Mucosa of gallbladder (tissue), 1 donor: ENCODE measurements at regions not wholly inside any gene's neighbourhood (a gene's known extent, or its start where the extent isn't known, plus 50 kb on each side); places are given as distances from the start of the nearest gene placed in this dataset.
A peak's percentile ranks its signal among the peaks of the same experiment; 100 is the strongest.
"Not testable (repeated sequence)": the region's sequence is repeated elsewhere in the genome, so short reads cannot be mapped to it uniquely, and the experiment has no call there.

Experiments used
- DNase-seq: peaks from one replicate; pipeline ENCODE4 v3.0.0-alpha.2; 2020; ENCODE audit warnings: low spot score
- donor health status: DM: no; HTN: no; CAD: no.

GRCh38 chr3:127418560-127419147, 130.8 kb upstream of the PRR20G start:
- peak; percentile 0 for DNase-seq

DNA sequence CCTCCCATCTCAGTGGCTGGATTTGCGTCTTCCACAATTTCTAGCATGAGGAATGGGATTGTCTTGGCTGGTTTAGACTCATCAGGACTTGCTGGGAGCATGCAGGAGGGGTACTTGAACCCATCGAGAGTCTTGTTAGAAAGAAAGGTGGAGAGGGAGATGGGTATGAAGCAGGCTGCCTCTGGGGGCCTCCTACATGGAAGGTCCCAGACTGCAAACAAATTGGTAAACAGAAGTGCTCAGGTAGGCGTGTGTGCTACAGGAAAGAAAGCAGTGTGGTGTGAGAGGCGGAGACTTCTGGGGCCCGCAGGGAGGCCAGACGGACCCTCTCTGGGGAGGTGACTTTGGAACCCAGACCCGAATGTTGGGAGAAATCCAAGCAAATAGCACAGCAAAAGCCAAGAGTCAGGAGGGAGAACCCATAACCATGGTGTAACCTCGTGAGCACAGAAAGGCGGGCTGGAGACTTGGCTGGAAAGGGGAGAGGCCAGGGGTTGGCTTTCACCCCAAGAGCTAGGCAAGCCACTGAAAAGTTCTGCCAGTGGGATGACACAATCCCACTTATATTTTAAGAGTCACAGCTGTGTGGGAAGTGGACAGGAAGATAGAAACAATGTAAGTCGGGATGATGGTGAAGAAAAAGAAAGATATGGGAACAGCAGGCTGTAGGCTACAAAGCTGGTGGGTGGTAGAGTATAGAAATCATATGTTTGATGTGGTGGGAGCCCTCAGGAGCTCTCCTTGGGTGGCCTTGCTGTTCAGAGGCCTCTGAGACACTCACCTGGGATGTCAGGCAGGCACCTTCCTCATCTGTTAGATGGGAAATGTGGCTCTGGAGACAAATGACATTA, 130.1 kb upstream of the PRR20G start:
- no peak for DNase-seq

DNA sequence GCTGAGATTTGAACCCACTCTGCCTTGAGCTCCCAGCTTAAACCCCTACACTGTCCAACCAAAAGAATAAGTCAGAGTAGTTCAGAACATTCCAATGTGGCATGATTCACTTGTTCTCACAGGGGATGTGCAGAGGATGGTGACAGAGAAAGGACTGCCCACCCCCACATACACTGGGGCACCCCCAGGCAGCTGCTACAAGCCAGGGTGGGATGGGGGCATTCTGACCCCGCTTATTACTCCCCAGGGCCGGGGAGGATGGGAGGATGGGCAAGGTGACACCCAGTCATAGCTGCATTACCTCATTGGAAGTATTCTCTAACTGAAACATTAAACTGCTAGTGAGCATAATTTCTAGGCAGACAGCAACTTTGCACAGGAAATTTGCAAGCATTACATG, 126.0 kb upstream of the PRR20G start:
- no peak for DNase-seq

DNA sequence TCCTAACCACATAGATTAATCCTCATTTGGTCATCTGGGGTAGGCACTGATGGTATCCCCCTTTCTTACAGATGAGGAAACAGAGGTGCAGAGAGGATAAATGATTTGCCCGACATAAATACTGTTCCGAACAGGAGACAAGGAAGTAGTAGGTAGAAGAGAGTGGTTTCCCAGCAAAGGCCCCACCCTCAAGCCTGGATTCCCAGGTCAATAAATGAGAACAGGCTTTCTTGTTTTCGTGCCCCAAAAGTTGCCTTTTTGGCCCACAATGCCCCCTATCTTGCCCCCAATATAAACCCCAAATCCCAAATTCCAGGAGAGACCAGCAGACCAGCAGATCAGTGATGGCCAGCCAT, 125.5 kb upstream of the PRR20G start:
- DNase-seq = no peak

- no peak for DNase-seq
Observed at GRCh38 chr3:127412578-127413317, 124.9 kb upstream of the PRR20G start.

DNA sequence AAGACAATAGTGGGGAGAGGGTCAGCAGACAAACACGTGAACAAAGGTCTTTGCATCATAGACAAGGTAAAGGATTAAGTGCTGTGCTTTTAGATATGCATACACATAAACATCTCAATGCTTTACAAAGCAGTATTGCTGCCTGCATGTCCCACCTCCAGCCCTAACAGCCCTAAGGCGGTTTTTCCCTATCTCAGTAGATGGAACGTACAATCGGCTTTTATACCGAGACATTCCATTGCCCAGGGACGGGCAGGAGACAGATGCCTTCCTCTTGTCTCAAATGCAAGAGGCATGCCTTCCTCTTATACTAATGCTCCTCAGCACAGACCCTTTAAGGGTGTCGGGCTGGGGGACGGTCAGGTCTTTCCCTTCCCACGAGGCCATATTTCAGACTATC, 124.0 kb upstream of the PRR20G start:
- DNase-seq = not testable (repeated sequence)

DNA sequence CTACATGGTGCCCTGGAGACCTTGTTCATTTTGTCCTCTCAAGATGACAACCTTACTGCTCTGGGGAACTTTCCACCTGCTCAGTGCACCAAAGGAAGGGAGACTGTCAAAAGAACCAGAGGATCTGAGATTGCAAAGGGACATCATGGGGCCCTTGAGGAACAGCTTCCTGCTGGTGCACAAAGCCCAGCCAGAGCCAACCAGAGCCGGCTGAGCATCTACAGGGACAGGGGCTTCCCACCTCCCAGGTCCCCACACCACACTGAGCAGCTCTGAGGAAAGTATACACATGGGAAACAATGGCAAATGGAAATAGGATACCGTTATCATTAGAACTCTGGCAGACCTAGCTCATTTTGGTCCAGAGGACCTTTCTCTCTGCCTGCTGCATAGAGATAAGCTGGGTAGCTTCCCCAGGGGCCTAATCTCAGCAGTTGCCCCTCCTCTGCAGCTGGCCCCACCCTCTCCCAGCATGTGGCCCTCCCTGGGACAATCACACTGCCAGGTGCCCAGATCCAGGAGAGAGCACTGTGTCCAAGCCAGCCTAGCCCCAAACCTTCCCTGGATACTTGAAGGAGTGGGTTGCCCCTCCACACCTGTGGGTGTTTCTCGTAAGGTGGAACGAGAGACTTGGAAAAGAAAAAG, 123.4 kb upstream of the PRR20G start:
- no peak for DNase-seq

GRCh38 chr3:127410678-127411077, 122.8 kb upstream of the PRR20G start:
- no peak for DNase-seq

GRCh38 chr3:127410137-127410488, 122.3 kb upstream of the PRR20G start:
- DNase-seq = no peak

- DNase-seq = no peak
Observed at GRCh38 chr3:127409421-127410136, 121.7 kb upstream of the PRR20G start.

DNA sequence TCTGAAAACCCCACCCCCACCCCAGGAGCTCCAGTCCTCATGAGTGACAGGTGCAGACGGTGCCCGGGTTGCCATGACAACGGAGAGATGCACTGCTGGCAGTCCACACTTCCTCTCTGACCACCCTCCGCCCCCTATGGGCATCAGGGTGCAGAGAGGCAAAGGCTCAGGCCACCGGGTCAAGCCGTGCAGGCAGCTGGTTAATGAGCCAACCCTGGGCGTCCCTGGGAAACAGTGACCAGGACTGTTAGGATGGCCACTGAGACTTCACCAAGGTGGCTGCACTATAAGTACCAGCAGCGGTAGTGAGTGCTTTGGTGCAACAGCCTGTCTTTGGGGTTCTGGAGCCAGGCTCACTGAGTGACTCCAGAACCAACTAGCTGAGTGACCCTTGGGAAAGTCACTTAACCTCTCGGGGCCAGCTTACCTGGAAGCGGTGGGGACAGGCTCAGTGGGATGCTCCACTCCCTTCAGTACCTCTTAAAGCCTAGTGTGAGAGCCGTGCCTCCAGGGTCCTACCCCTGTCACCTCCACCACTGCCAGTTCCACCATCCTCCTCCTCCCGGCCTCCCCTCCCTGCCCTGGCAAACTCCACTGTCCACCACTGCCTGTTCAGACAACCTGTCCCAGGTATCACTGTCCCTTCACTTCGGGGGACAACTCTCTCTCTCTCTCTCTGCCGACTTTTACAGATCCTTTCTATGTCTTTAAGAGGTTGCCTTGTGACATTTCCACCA, 121.0 kb upstream of the PRR20G start:
- DNase-seq = no peak

DNA sequence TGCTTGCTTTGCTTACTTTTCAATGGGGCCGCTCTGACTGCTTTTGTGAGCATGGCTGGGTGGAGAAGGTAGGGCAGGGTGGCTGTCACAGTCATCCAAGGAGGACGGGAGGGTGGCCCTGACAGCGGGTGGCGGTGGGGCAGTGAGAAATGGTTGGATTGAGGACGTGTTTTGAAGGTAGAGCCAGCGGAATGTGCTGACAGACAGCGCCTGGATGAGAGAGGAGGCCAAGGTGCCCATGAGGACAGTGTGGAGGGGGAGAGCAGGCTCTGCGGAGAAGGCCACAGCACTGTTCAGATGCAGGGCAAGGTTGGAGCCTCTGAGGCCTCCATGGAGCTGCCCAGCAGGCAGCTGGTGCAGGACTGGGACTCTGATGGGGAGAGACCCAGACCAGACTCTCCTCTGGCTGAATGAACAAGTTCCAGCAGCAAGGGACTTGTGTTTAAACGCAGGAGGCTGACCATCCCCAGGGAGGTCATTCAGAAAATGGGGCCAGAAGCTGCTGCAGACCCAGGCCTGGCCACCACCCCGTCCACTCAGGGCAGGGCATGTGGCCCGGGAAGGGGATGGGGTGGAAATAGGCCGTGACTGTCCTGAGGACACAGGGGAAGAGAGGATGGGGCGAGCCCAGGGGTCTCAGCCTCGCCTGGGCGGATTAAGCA, 120.3 kb upstream of the PRR20G start:
- no peak for DNase-seq

GRCh38 chr3:127407026-127407939, 119.4 kb upstream of the PRR20G start:
- no peak for DNase-seq

- no peak for DNase-seq
Observed at GRCh38 chr3:127406309-127407025, 118.6 kb upstream of the PRR20G start.

DNA sequence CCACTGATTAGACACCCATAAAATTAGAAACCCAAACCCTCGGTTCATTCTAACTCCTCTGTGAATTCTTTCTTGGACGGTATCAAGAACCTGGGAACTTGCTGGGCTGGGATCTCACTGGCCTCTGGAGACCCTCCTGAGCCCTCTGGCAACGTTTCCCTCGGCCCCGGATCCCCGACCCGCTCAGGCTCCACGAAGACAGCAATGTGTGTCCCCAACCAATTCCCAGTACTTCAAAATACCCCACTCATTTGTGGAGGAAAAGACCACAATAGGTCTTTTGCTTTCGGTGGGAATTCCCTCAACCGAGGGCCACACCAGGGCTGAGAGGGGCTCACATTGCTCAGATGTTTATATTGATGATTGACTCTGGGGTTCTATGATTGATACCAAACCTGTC, 117.9 kb upstream of the PRR20G start:
- DNase-seq = no peak

- no peak for DNase-seq
Observed at GRCh38 chr3:127405010-127405598, 117.3 kb upstream of the PRR20G start.

DNA sequence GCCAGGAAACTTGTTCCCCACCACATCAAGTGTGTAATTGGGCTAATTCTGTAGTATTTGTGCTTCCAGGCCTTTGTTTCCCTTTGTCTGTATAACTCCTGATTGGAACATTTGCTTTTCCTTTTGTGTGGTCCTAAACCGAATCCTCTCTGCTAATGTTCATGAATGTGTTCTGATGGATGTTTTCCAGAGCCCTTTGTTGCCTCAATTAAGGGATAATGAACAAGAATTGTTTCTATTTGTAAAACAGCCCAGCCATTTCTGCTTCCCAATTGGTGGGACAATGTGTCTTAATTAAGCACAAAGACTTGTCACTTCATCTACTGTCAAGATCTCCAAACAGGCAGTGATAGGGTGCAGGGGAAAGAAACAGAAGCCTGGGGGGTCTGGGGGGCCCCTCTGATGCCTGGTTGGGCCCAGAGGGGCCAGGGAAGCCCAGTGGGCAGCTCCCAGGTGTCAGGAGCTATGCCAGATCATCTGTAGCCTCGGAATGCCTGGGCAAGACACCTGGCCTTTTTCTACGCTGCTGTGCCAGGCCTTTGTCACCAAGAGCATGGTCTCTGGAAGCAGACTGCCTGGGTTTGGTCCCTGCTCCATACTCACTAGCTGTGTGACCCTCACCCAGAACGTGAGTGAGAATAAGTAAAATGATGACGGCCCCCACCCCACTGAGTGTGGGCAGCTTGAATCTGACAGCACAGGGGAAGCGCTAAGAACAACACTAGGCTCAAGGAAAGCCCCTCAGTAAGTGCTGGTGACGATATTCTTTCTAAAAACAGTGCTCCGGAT, 116.6 kb upstream of the PRR20G start:
- no peak for DNase-seq

- no peak for DNase-seq
Observed at GRCh38 chr3:127403795-127404194, 115.9 kb upstream of the PRR20G start.
